HG03095 (cell line): ENCODE measurements at regions not wholly inside any gene's neighbourhood (a gene's known extent, or its start where the extent isn't known, plus 50 kb on each side); places are given as distances from the start of the nearest gene placed in this dataset.
A peak's percentile ranks its signal among the peaks of the same experiment; 100 is the strongest.
"Not testable (repeated sequence)": the region's sequence is repeated elsewhere in the genome, so short reads cannot be mapped to it uniquely, and the experiment has no call there.

Experiments used
- ATAC-seq: cut with Tn5 transposase; IDR thresholded peaks from one replicate; pipeline ENCODE4 v1.9.1; 2021; ENCODE audit warnings: moderate library complexity; ENCODE audit not compliant: unreplicated experiment

DNA sequence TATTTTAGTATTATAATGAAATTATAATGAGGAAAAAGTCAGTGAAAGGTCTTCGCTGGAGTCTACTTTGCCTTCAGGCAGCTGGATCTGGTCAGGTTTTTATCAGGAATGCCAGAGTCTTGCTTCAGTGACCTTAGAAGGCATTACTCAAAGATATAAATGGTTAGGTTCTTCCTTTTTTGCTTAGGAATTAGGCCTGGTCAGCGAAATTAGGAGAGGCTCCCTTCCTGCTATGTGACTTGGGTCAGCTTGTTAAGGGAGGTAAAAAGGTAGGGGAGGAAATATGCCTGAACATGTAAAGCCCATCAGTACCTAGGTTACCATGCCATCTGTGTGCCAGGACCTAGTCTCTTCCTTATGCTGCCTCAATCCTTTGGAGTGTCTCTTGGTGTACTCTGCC lies 115.1 kb downstream of the OTOR start:
- no peak for ATAC-seq

DNA sequence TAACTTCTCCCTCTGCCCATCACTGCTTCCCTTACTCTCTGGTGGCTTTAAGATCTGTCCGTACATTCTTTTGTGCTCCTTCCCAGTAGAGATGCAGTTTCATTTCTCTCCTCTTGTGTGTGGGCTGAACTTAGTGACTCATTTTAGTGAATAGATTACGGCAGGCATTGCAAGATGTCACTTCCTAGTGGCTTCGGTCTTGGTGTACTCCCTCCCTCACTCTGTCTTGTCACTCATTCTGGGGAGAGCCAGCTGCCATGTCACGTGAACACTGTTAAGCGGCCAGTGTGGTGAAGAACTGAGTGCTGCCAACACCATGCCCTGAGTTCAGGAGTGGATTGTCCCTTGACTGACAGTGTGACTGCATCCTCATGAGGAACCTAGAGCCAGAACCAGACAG lies 115.9 kb downstream of the OTOR start:
- peak; percentile 92 for ATAC-seq

DNA sequence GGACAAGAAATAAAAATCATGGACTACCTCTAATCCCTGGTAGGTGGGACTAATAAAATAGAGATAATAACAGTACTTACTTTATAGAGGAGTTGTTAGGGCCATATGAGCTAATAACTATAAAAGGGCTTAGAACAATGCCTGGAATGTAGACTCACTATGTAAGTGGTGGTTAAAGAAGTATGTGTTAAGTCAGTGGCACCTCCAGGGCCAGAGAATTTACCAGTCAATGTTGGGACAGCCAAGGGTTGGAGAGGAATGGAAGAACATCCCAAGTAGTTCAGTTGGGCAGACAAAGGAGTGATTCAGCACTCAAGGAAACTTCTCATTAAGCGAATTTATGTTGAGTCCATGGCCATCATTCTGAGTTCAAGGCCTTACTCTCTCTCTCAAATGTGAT lies 116.8 kb downstream of the OTOR start:
- no peak for ATAC-seq

DNA sequence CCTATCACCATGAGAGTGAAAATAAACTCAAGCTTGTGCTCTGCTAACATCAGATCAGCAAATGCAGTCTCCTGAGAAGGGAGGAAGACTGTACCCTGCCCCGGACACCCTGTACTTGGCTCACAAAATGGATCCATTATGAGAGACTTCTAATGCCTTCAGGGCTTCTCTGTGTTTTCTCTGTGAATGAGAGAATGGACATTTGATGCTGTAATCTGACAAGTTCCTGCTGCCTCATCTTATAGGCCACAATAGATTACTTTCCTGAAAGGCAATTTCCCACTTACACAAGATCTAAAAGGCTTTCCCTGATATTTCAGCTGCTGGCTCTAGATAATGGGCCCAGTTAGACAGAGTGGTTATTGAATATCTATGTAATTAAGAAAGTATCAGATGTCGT lies 117.2 kb downstream of the OTOR start:
- no peak for ATAC-seq

DNA sequence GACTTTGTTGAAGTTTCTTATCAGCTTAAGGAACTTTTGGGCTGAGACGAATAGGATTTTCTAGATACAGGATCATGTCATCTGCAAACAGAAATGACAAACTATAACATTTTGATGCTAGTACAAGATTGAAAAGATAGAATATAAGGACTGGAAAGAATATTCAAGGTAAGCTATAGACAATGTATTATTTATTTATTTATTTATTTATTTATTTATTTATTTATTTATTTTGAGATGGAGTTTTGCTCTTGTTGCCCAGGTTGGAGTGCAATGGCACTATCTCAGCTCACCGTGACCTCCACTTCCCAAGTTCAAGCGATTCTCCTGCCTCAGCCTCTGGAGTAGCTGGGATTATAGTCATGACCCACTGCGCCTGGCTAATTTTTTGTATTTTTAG lies 125.0 kb downstream of the OTOR start:
- not testable (repeated sequence) for ATAC-seq

DNA sequence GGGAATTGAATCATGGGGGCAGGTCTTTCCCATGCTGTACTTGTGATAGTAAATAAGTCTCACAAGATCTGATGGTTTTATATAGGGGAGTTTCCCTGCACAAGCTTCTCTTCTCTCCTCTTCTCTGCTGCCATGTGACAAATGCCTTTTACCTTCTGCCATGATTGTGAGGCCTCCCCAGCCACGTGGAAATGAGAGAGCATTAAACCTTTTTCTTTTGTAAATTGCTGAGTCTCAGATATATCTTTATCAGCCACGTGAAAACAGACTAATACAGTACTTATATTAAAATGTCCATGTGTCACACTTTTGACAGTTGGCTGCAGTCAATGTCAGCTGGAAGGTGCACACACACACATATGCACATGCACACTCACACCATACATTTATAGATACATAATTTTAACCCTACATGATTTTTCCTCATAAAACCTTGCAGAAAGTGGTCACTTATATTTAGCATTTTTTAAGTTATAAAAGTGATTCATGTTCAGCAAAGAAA lies 128.9 kb downstream of the OTOR start:
- ATAC-seq: no peak

DNA sequence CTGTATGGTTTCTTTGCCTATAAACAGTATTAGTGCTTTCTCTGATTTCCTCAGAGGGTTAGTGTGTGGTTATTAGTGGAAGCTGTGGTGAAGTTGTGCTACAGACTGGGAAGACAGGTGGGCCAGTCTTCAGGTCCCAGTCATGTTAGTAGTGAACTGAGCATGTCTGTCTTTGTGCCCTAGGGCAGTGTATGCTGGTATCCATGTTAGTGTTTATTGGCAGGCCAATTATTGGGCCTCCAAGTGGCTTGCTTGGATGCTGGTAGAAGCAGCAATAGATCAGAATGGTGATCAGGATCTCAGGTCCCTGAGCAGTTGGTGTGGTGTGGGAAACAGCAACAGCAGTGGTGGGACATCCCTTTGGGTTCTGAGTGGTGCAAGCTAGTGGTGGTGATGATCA lies 137.6 kb downstream of the OTOR start:
- no peak for ATAC-seq

DNA sequence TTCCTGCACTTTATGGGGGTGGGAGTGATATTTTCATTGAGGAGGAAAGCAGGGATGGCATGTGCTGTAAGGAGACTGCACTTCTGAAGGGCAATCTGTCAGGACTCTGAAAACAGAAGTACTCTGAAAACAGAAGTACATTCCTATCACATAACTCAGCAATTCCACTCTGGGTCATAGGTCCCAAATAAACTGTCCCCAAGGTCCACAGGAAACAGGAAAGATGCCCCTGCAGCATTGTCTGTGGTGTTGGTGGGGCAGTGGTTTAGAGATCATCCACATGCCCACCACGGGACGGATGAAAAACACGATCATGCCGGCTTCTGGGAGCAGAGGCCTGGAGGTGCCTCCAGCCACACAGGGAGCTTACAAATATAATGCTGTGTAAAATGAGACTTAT lies 150.3 kb downstream of the OTOR start:
- ATAC-seq: no peak

DNA sequence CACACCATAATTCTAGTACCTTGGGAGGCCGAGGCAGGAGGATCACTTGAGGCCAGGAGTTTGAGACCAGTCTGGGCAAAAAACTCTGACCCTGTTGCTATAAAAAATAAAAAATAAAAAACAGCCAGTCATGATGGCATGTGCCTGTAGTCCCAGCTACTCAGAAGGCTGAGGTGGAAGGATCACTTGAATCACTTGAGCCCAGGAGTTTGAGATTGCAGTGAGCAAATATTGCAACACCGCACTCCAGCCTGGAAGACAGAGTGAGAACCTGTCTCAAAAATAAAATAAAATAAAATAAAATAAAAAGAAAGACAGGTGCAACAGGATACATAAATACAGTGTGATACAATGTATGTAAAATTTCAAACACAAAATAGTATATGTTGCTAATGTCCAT lies 154.5 kb downstream of the OTOR start:
- no peak for ATAC-seq

DNA sequence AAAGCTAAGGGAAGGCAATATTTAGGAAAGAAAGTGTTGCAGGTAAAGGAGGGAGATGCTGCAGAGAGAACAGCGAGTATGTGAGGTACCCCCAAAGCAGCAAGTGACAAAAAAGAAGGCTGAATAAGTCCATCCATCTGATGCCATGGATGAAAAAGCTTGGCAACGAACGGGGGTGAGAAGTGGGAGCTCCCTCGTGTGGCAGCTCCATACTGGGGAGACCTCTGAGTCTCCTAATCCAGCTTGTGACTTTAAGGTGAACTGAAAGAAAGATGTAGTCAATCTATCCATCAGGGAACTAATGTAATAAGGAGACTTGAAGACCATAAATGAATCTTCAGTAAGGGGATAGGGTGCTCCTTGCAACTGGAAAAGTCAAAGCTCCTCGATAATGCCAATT lies 156.6 kb downstream of the OTOR start:
- ATAC-seq: no peak

DNA sequence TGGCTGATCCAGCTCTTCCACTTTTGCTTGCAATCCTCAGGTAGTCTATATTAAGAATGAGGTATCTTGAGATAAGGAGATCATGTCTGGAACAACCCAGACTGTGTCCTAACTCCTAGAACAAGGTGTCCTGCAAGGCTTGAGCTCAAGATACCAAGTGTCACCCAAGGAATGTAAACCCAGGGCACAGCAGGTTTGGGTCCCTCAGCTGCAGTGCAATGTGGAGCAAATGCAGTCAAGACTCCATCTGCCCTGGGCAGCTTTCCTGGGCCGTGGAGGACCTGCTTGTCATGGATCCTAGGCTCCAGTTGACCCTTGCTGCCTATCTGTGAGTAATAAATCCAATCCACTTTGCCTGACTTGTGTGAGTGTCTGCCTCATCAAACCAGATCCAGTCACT lies 166.1 kb downstream of the OTOR start:
- ATAC-seq: no peak

DNA sequence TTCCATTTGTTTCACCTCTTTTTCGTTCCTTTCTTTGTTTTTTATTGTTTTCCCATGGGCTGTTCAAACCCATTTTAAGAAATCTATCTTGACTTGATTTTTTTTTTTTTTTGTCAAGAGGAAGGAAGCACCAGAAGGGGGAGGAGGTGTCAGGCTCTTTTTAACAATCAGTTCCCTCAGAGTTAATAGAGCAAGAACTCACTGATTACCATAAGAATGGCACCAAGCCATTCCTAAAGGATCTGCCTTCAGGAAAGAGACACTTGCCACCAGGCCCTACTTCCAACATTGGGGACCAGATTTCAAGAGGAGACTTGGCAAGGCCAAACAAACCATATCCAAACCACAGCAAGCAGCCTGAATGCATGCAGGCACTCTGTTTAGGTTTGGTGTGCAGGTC lies 168.0 kb downstream of the OTOR start:
- ATAC-seq: no peak

DNA sequence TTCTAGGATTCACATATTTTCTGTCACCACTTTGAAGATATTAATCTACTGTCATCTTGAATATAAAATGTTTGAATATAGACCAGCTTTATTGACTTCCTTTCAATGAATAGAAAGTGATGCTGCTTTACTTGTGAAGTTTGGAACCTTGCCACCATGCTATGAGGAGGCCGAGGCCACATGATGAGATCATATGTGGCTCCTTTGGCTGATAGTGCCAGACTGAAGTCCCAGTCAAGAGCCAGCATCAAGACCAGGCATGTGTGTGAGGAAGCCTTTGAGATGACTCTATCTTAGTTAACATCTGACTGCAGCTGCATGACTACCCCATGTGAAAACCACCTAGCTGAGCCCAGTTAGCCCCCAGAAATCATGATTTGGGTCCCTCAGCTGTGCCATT lies 169.5 kb downstream of the OTOR start:
- ATAC-seq: no peak

DNA sequence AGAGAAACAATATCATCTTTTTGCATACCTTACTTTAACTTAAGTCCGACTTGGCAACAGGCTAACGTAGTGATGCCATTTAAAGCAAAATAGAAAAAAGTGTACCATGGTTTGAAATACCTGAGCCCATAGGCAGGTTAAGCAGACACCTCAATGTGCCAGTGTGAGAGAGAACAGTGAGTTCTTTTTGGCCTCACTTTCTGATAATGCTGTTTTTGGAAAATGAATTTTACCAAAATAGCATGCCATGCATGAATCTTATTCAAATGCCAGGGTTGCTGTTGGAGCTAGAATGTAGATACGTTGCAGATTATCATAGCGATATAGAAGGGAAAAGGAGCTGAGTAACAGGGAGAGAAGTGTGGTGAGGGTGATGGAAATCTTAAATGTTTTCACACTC lies 170.2 kb downstream of the OTOR start:
- ATAC-seq: no peak

DNA sequence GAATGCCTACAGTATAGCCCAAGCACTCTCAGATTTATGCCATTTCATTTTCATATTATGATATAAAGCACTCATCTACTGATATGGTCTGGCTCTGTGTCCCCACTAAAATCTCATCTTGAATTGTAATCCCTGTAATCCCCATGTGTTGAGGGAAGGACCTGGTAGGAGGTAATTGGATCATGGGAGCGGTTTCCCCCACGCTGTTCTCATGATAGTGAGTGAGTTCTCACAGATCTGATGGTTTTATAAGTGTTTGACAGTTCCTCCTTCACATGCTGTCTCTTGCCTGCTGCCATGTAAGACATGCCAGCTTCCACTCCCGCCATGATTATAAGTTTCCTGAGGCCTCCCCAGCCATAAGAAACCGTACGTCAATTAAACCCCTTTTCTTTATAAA lies 171.7 kb downstream of the OTOR start:
- no peak for ATAC-seq

DNA sequence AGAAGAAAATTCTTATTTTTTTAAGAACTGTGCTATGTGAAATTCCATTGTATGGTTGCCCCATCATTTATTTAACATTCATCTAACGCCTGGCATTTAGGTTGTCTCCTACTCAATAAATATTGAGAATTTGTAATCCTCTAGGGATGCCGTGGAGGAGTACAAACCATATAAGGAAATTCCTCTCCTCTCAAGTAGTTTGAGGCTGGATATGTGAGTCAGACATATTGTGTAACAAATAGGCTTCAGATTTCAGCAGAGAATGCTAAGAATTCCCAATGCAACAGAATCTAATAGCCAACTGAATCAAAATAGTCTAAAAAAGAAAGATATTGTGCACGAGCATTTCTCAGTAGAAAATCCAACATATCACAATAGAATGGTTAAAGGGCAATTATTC lies 174.7 kb downstream of the OTOR start:
- no peak for ATAC-seq

DNA sequence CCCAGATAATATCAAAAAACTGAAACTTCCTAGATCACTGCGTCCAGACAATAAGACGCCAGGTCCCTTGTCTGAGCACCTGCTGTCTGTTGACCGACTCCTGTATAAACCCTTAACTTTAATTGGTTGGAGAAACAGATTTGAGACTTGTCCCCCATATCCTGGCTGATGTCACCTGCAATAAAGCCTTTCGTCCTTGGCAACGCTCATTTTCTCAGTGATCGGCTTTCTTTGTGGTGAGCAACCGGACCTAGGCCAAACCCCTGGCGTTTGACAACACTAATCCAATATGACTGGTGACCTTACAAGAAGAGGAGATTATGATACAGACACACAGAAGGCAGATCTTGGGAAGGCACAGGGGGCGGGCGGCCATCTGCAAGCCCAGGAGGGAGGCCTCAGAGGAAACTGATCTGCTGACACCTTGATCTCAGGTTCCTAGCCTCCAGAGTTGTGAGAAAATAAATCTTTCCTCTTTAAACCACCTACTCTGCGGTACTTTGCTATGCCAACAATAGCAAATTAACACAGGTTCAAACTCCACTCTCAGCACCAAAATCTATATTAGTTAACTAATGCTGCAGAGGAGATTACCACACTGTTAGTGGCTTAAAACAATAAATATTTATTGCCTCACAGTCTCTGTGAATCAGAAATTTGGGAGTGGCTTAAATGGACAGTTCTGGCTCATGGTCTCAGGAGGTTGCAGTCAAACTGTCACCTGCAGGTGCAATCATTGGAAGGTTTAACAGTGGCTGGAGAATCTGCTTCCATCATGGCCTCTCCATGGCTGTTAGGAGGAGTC lies 178.7 kb downstream of the OTOR start:
- no peak for ATAC-seq

DNA sequence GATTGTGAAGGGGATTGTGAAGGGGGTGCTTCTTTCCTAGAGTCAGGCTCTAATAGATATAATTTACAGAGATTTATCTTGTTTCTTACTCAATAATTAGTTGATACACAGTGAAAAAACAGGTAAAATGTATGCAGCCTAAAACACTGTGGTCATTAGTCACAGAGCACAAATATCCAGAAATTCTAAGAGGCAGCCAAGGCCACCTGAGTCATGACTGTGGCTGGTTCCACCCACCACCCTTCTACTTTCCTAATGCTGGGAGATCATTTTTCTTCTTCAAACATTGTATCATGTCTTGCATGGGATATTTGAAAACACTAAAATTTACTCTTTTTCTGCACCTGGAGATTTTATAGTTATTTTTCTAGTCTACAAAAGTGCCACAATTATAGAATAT lies 181.6 kb downstream of the OTOR start:
- ATAC-seq: no peak

DNA sequence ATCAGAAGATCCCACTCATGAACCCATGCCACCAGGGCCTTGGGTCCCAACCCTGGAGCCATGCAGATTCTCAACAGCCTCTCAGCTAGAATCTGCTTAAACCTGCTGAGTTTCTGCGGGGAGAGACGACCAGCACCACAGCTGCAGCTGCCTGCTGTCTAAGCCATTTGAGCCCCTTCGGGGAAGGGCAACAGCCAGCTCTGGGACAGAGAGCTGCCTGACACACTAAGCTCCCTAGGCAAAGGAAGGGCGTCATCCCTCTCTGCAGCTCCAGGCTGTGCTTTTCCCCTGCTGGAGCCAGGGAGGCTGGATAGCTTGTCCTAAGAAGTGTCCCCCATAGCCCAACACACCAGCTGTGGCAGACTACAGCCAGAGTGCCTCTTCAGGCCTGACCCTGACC lies 182.5 kb downstream of the OTOR start:
- ATAC-seq: no peak

DNA sequence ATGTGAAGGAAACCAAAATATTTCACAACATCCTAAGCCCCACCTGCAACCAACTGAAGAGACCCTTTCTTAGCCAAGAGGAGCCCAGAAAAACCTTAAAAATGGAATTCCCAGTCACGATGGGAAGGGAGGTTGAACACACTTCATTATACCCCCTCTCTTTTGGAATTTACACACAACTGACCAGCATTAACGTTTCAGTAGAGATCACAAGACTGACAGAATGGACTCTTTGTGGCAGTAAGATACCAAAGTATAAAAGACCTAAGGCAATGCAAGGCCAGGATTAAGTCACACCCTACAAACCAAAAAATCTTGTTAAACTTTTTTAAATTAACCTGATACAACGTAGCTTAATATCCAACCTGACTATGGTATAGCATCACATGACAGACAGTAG lies 190.9 kb downstream of the OTOR start:
- ATAC-seq: no peak

DNA sequence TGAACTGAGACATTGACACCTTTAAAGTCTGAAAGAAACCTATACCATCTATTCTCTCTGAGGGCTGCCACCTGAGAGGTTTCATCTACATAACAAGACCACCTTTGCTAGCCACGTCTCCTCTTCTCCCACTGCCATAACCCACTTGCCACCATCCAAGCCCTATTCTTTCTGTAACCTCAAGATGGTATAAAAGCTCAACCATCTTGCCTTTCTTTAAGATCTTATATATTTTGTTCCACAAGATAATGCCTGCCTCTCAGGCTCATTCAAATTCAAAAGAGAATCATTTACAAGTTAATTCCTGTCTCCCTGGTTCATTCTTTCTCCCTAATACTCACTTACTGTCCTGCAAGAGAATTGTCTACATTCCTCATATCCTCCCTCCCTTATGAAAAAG lies 192.5 kb downstream of the OTOR start:
- no peak for ATAC-seq

DNA sequence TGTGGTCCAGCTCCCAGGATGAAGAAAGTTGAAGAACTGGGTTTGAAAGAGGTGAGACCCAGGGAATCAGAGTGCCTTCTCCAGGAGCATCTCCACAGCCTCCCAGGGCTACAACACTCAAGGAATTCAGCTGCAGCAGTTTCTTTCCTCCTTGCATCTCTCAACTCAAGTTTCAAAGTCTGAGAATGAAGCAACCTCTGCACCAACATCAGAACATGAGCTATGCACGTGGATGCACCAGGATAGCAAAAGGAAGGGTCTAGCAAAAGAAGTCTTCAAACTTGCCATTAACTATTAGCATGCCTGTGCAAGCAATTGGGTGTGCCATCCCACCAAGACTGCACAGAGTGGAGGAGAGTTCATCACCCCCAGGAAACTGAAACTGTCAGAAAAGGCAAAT lies 193.9 kb downstream of the OTOR start:
- no peak for ATAC-seq

DNA sequence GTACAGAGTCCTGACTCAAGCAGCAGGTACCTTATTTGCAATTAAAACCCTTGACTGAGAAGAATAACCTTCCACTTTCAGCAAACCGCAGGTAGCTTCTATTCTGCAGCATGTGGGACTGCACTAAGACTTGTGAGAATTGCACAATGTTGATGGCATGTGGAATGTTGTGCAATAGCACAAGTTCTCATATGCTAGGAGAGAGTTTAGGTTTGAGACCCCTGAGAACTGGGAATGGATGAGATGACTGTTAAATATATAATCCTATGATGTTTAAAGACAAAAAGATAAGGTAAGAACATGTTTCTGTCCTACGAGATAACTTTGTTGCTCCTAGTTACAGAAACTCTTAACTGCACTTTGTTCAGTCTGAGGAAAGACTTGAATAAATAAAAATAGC lies 194.6 kb downstream of the OTOR start:
- no peak for ATAC-seq
